ENCODE measurements at regions not wholly inside any gene's neighbourhood (a gene's known extent, or its start where the extent isn't known, plus 50 kb on each side); places are given as distances from the start of the nearest gene placed in this dataset.

GRCh38 chr21:27021046-27021445, 54.2 kb upstream of the ADAMTS5 start:
- no peaks in the 10 kb centered on the region for H3K27me3 ChIP-seq (replicated peaks in 2 of 5; ENCODE audit: control insufficient read depth in 4 of 5, insufficient read depth in 5 of 5, low read length in 4 of 5)
- H3K36me3 ChIP-seq (ENCODE audit: control insufficient read depth in 4 of 4, insufficient read depth in 4 of 4, low read length in 3 of 4) = no peaks in the 10 kb centered on the region
- no peaks in the 10 kb centered on the region for H3K9me3 ChIP-seq (ENCODE audit: control extremely low read depth in 1 of 5, control insufficient read depth in 4 of 5, insufficient read depth in 2 of 5, low read depth in 1 of 5, low read length in 4 of 5)
- POLR2A ChIA-PET = no interaction called here
- no CpG with 5 or more reads among the region's 1 CpG for WGBS (ENCODE audit: insufficient coverage)
- no peak for DNase-seq
- H3K4me1 ChIP-seq (ENCODE audit: control extremely low read depth in 1 of 4, control insufficient read depth in 4 of 4, insufficient read depth in 4 of 4, low read length in 3 of 4) = no peaks in the 10 kb centered on the region
- CTCF ChIA-PET = no interaction called here
- no peak overlapping the region for H3K27ac ChIP-seq (ENCODE audit: insufficient read depth in 1 of 2, low read depth in 1 of 2, low read length in 2 of 2, poor library complexity in 1 of 2, severe bottlenecking in 2 of 2)
- H3K4me3 ChIP-seq (ENCODE audit: control insufficient read depth in 1 of 7, extremely low read depth in 1 of 7, insufficient read depth in 4 of 7, low read depth in 2 of 7, low read length in 6 of 7) = no peak overlapping the region

GRCh38 chr21:27017246-27017645, 50.4 kb upstream of the ADAMTS5 start:
- no peak for DNase-seq

More at GRCh38 chr21:27017246-27017645, 50.4 kb upstream of the ADAMTS5 start:
- no peaks in the 10 kb centered on the region for H3K9me3 ChIP-seq (ENCODE audit: control extremely low read depth in 1 of 5, control insufficient read depth in 4 of 5, insufficient read depth in 2 of 5, low read depth in 1 of 5, low read length in 4 of 5)
- no peaks in the 10 kb centered on the region for H3K4me1 ChIP-seq (ENCODE audit: control extremely low read depth in 1 of 4, control insufficient read depth in 4 of 4, insufficient read depth in 4 of 4, low read length in 3 of 4)
- 100% methylated on average over 1 of the region's 4 CpGs for WGBS (ENCODE audit: insufficient coverage)
- H3K27ac ChIP-seq (ENCODE audit: insufficient read depth in 1 of 2, low read depth in 1 of 2, low read length in 2 of 2, poor library complexity in 1 of 2, severe bottlenecking in 2 of 2) = no peak overlapping the region
- no peaks in the 10 kb centered on the region for H3K36me3 ChIP-seq (ENCODE audit: control insufficient read depth in 4 of 4, insufficient read depth in 4 of 4, low read length in 3 of 4)
- POLR2A ChIA-PET = no interaction called here
- H3K4me3 ChIP-seq (ENCODE audit: control insufficient read depth in 1 of 7, extremely low read depth in 1 of 7, insufficient read depth in 4 of 7, low read depth in 2 of 7, low read length in 6 of 7) = no peak overlapping the region
- CTCF ChIA-PET = no interaction called here
- no peaks in the 10 kb centered on the region for H3K27me3 ChIP-seq (replicated peaks in 2 of 5; ENCODE audit: control insufficient read depth in 4 of 5, insufficient read depth in 5 of 5, low read length in 4 of 5)

Data from common myeloid progenitor, CD34-positive (primary cell).